ACC112 (cell line): ENCODE measurements at regions not wholly inside any gene's neighbourhood (a gene's known extent, or its start where the extent isn't known, plus 50 kb on each side); places are given as distances from the start of the nearest gene placed in this dataset.

ENCODE experiments used
- H2AFZ ChIP-seq: fragments of 200-600 bp; sonication (generic); one replicate; pipeline ENCODE4 v1.6.0; 2017; ENCODE audit warnings: antibody characterized with exemption, low read length; ENCODE audit not compliant: unreplicated experiment
- H3K27ac ChIP-seq: fragments of 200-600 bp; sonication (generic); 2 replicates; pipeline ENCODE4 v1.5.1; 2014; ENCODE audit warnings: low read depth, mild to moderate bottlenecking, antibody characterized with exemption, low read length, moderate library complexity
- H3K27me3 ChIP-seq: fragments of 200-600 bp; sonication (generic); 2 replicates; pipeline ENCODE4 v1.6.1; 2014; ENCODE audit warnings: mild to moderate bottlenecking, antibody characterized with exemption, low read length, moderate library complexity, mixed read lengths; ENCODE audit not compliant: insufficient read depth
- H3K36me3 ChIP-seq: fragments of 200-600 bp; sonication (generic); 2 replicates; pipeline ENCODE4 v1.6.1; 2016; ENCODE audit warnings: mild to moderate bottlenecking, antibody characterized with exemption, low read length, moderate library complexity, mixed read lengths; ENCODE audit not compliant: insufficient read depth
- H3K4me1 ChIP-seq: fragments of 200-600 bp; sonication (generic); one replicate; pipeline ENCODE4 v1.6.1; 2016; ENCODE audit warnings: low read length, mixed read lengths; ENCODE audit not compliant: insufficient read depth, unreplicated experiment, control insufficient read depth
- H3K4me3 ChIP-seq: fragments of 200-600 bp; sonication (generic); 2 replicates; pipeline ENCODE4 v1.5.1; 2014; ENCODE audit warnings: mild to moderate bottlenecking, low read depth, low read length
- H3K79me2 ChIP-seq: fragments of 200-600 bp; sonication (generic); one replicate; pipeline ENCODE4 v1.6.0; 2016; ENCODE audit warnings: low read length; ENCODE audit not compliant: control insufficient read depth, unreplicated experiment, insufficient read depth

DNA sequence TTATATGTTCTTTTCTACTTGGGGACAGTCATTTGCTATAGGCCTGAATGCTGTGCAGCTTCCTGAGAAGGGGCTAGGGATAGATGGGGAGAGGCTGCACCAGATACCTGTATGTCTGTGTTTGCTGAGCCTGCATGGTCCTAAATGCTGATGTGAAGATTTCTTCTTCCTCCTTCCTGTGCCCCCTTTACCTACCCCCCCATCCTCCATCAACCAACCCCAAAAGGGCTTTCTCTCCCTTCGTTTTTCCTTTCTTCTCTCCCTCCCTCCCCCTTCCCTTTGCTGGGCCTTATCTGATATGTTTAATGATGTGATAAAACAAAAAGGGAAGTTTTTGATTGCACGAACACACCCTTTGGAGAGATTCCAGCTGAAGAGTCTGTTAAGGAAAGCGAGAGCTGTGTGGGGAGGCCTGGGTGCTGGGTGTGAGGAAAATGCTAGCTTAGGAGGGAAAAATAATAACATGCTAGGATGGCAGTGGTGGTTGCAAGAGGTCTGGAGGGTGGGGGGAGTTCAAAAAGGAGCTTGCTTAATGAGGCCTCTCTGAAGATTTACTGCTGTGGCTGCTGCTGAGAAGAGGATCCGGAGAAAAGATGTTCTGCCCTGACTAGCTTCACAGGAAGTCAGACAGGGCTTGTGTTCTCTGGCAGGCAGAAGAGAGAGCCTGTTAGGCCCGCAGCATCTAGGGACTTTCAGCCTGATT, 101.8 kb downstream of the SAMD9 start:
- H3K4me3 ChIP-seq, result no peak overlapping the region
- no peaks in the 10 kb centered on the region for H3K79me2 ChIP-seq
- no peak overlapping the region for H3K27ac ChIP-seq
- peak overlapping the region; percentile 36 for H2AFZ ChIP-seq
- peaks cover 34% of the 10 kb centered on the region for H3K4me1 ChIP-seq
- no peaks in the 10 kb centered on the region for H3K27me3 ChIP-seq
- H3K36me3 ChIP-seq, result no peaks in the 10 kb centered on the region

DNA sequence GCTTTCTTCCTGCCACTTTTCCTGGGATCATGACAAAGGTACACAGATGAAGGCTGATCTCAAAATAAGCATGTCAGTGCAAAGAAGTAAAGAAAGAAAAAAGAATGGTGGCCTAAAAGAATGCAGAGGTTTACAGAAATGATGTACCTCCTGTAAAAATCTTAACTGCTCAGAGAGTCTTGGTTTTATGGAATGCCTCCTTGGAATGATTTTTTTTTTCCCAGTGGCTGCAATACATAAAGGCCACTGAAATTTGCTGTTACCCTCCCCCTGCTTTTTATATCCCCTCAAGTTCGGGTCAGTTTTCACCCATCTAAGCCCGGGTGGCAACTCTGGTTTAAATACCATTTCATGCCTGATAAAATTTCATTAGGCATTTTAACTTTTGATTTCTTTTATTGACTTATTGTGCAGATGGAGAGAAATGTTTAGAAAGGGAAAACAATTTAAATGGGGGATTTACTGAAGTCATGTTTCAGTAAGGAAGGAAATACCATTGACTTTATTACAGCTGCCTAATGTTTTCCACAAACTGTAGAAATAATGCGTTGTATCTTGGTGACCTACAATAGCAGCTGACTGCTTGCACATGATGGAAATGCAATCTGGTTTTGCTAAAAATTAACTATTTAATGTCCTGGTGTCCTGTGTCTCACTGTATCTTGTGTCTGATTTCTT, 102.5 kb downstream of the SAMD9 start:
- no peaks in the 10 kb centered on the region for H3K36me3 ChIP-seq
- H2AFZ ChIP-seq, result no peak overlapping the region
- H3K4me3 ChIP-seq, result no peak overlapping the region
- no peaks in the 10 kb centered on the region for H3K27me3 ChIP-seq
- no peak overlapping the region for H3K27ac ChIP-seq
- H3K79me2 ChIP-seq, result no peaks in the 10 kb centered on the region
- H3K4me1 ChIP-seq, result peaks cover 36% of the 10 kb centered on the region

DNA sequence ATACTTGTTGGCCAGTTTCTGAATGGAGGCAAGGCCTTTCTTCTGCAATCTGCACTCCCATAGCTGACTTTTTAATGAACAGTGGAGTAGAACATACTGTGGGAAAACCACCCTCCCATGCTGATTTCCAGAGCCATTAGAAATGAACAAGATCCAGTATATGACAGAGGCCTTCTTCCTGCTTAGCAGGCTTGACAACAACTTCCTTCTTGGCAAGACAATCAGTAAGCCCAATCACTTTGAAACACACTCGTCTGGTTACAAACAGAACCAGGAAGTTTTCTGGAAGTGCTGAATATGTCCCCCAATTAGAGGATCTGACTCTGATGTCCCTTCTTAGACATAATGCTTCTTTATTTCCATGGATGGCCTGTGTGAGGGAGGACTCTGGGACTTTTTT, 103.4 kb downstream of the SAMD9 start:
- Histone ChIP-seq H3K27ac (no peak overlapping the region), H3K4me3 (no peak overlapping the region), H3K27me3 (no peaks in the 10 kb centered on the region), H3K79me2 (no peaks in the 10 kb centered on the region), H2AFZ (peak overlapping the region; percentile 48), H3K4me1 (peaks cover 36% of the 10 kb centered on the region), H3K36me3 (no peaks in the 10 kb centered on the region)

GRCh38 chr7:93013446-93014061, 104.2 kb downstream of the SAMD9 start:
- Histone ChIP-seq H3K79me2 (no peaks in the 10 kb centered on the region), H3K27ac (no peak overlapping the region), H3K4me1 (peaks cover 36% of the 10 kb centered on the region), H3K36me3 (no peaks in the 10 kb centered on the region), H2AFZ (no peak overlapping the region), H3K4me3 (no peak overlapping the region), H3K27me3 (no peaks in the 10 kb centered on the region)

DNA sequence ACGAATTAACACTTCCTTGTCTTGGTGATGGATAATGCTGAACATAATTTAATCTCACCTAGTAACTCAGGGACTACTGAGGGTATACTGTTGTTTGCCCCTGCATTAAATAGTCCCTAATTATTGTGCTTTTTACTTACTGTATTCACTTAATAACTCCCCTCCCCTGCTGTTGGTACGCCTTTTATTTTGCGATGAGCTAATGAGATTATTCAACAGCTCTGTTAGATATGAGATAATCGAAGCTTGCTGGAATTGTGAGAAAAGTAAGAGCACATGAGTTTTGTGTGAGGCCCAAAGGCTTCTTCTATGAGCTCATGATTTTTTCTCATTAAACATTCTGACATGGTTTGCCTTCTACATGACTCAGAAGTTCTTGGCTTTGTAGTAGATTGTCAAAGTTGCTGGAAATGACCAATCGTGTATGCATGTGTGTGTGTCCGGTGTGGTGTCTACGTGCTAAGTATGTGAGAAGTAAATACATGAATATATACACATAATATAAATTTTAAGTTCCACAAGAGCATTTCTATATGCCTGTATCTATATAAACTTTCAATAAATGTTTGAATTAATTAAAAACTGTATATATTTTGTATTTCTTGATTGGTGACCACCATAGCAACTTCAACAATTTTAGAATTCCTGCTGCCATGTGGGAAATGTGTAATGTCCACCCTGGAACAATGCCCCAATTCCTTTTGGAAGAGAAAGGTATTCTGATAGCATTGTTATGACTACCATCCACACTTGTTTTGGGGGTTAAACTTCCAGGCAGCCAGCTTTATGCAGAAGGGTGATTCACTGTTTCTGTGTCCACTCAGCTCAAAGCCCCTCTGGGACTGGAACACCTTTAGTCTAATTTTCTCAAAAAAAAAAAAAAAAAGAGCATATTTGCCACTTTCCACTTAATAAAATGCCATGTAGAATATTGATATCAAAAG, 106.2 kb downstream of the SAMD9 start:
- no peaks in the 10 kb centered on the region for H3K27me3 ChIP-seq
- H3K4me1 ChIP-seq, result peaks cover 34% of the 10 kb centered on the region
- H3K27ac ChIP-seq, result peak overlapping the region; percentile 88
- peak overlapping the region; percentile 8 for H2AFZ ChIP-seq
- H3K4me3 ChIP-seq, result no peak overlapping the region
- H3K36me3 ChIP-seq, result no peaks in the 10 kb centered on the region
- no peaks in the 10 kb centered on the region for H3K79me2 ChIP-seq

DNA sequence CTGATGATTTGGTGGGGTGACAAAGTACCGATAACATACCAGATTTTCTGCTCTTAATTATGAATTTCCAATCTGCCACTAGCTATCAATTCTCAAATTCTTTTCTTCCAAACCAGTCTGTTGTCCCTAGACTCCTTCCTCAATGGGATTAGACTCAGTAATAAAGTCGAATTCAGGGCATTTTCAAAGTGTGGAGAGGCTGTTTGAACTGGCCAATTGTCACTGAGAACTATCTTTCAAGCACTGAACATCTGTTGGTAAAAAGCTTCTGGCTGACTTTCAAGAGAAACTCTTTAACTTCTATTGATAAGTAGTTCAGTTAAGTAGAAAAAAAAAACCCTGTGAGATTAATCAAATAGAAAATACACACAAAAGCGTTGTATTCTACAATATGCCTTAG, 108.9 kb downstream of the SAMD9 start:
- Histone ChIP-seq H3K36me3 (no peaks in the 10 kb centered on the region), H2AFZ (no peak overlapping the region), H3K79me2 (no peaks in the 10 kb centered on the region), H3K27ac (no peak overlapping the region), H3K27me3 (no peaks in the 10 kb centered on the region), H3K4me1 (peaks cover 16% of the 10 kb centered on the region), H3K4me3 (no peak overlapping the region)

DNA sequence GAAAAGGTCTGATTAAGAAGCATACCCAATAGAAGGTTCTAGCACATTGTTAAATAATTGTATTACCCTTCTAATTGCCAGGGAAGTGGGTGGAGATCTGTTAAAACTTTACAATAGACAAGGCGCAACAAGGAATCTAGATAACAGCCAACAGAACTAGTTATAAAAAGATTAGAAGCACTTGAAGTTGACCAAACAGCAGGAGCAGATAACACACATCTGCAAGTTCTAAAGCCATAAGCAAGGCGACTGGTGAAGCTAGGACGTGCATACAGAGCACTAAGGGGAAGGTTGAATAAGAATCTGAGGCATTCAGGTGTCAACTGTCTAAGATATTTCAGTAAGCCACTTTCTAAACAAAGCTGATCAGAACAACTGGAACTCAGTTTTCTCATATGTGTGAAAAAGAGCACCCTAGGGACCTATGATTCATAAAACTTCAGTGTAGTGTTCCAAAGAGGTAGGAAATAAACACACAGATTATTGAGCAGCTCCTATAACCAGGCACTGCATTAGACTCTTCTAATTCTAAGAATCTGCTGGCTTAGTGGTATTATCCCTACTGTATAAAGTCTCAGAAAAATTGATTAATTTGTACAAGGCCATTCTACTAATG, 111.2 kb downstream of the SAMD9 start:
- H2AFZ ChIP-seq, result no peak overlapping the region

DNA sequence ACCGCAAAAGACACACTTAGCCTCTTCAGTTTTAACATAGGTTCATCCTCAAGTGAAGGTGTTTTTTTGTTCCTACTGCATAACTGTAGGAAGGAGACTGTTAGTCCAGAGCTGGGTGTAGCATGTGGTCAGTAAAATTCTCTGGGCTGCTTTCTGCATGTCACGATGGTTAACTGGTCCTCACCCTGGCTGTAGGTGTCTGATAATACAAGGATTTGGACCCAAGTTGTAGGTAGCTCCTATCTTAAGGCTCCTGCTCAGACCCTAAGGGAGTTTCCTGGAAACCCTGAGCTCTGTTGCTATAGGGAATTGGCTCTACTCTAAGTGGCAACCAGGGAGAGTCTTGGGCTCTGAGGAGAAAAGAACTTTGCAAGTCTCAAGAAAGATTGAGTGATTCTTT, 112.9 kb downstream of the SAMD9 start:
- Histone ChIP-seq H3K27me3 (no peaks in the 10 kb centered on the region), H3K4me1 (no peaks in the 10 kb centered on the region), H3K27ac (no peak overlapping the region), H3K79me2 (no peaks in the 10 kb centered on the region), H2AFZ (no peak overlapping the region), H3K36me3 (no peaks in the 10 kb centered on the region), H3K4me3 (no peak overlapping the region)

More for the DNA sequence above, 111.2 kb downstream of the SAMD9 start:
- H3K36me3 ChIP-seq, result no peaks in the 10 kb centered on the region
- peaks cover 8% of the 10 kb centered on the region for H3K4me1 ChIP-seq
- H3K27me3 ChIP-seq, result no peaks in the 10 kb centered on the region
- H3K79me2 ChIP-seq, result no peaks in the 10 kb centered on the region
- H3K27ac ChIP-seq, result no peak overlapping the region
- H3K4me3 ChIP-seq, result no peak overlapping the region

- no peaks in the 10 kb centered on the region for H3K27me3 ChIP-seq
- no peaks in the 10 kb centered on the region for H3K79me2 ChIP-seq
- H3K27ac ChIP-seq, result no peak overlapping the region
- no peaks in the 10 kb centered on the region for H3K36me3 ChIP-seq
- H2AFZ ChIP-seq, result no peak overlapping the region
- no peak overlapping the region for H3K4me3 ChIP-seq
- no peaks in the 10 kb centered on the region for H3K4me1 ChIP-seq
Observed at GRCh38 chr7:92997719-92998118, 120.1 kb downstream of the SAMD9 start.

- Histone ChIP-seq H3K36me3 (no peaks in the 10 kb centered on the region), H3K27me3 (no peaks in the 10 kb centered on the region), H3K4me1 (no peaks in the 10 kb centered on the region), H3K27ac (no peak overlapping the region), H3K4me3 (no peak overlapping the region), H2AFZ (no peak overlapping the region), H3K79me2 (no peaks in the 10 kb centered on the region)
Observed at GRCh38 chr7:92997152-92997551, 120.6 kb downstream of the SAMD9 start.
